HTR-8/SVneo (cell line): ENCODE measurements at regions not wholly inside any gene's neighbourhood (a gene's known extent, or its start where the extent isn't known, plus 50 kb on each side); places are given as distances from the start of the nearest gene placed in this dataset.

ENCODE experiments used
- DNase-seq: peaks from one replicate; pipeline ENCODE4 v3.0.0; 2011; ENCODE audit warnings: low spot score, mixed read lengths; ENCODE audit not compliant: insufficient read length
- FAIRE-seq: peaks from 2 replicates; lab custom pipeline; 2011; peaks lifted over from hg19 to GRCh38; lab: Jason Lieb, UNC

DNA sequence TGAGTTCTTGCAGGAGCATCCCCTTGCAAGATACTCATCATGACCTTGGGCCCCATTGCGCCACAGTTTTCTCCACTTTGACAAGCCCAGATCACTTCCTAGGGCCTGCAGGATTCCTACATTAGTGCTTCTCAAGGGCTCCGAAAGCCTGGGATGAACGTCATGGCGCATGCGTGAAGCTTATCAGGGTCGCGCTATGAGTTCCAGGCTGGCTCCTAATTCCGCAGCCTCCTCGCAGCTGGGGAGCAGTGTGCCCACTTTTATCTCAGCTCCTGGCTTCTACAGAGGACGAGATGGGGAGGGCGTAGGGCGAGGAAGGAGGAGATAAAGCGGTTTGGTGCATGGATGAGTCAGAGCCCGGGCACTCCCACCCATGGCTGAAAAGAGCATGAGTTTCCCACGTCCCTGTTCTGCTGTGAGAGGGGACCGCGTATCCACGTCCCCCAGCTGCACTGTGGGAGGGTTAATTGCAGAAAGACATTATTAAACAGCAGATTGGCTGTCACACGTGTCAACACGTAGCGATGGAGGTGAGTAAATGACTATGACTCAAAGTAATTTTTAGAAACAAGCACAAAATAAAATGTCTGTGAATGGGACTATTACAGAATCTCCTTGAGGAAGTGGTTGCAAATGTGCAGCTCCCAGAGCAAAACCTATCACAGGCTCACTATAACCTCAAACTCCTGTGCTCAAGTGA is 72.9 kb upstream of the DSP start:
- DNase-seq (peak; percentile 84), FAIRE-seq (no peak)

GRCh38 chr6:7469696-7470095 is 71.8 kb upstream of the DSP start:
- FAIRE-seq (no peak), DNase-seq (no peak)

DNA sequence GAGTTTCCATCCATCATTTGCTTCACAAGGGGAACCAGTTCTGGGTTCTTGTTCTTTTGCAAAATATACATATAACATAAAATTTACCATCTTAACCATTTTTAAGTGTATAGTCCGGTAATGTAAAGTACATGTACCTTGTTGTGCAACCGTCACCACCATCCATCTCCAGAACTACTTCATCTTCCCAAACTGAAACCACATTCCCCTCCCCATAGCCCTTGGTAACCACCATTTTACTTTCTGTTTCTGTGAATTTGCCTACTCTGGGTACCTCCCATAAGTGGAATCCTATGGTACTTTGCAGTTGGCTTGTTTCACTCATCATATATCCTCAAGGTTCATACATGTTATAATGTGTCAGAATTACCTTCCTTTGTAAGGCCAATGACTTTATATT is 70.3 kb upstream of the DSP start:
- FAIRE-seq = no peak
- DNase-seq = no peak

DNA sequence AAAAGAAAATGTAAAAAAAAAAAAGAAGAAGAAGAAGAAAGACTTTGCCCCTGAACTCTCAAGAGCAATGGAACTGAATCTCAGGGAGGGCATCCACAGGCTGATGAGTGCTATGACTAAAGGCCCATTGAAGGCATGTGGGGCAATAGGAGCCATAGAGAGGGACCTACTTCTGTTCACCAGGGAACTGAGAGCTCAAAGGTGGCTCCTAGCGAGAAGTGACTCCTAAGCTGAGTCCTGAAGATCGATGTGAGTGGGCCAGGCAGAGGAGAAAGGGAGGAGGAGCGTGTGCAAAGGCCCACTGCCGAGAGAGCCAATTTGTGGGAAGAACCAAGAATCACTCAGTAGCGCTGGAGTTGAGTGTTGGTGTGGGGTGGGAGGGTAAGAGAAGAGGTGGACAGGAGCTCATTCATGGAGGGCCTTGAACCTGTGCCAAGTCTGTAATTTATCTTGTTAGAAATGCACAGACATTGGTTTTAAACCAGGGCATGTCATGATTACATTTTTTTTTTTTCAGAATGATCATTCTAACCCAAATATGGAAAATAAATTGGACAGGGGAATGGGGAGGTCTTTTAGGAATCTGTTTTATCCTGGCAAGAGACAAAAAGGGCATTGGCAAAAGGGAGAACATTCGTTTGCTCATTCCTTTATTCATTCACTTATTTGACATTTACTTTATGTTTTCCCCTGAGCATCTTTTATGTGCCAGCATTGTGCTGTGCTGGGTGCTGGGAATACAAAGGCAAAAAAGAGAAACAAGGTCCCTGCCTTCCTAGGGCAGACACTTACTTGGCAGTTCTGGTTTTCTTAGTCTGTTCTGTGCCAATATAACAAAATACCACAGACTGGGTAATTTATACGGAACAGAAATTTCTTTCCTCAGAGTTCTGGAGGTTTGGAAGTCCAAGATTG is 67.4 kb upstream of the DSP start:
- no peak for FAIRE-seq

DNA sequence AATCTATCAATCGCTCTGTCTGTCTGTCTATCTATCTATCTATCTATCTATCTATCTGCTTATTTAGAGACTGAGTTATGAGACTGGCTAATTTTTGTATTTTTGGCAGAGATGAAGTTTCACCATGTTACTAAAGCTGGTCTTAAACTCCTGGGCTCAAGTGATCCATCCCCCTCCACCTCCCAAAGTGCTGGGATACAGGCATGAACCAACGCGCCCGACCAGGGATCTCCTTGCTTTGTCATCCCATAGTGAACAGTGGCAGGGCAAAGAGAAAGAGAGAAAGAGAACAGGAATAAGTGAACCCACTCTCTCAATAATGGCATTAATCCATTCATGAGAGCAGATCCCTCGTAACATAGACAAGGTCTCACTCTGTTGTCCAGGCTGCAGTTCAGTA is 66.4 kb upstream of the DSP start:
- FAIRE-seq (no peak), DNase-seq (no peak)

More for the DNA sequence above, 67.4 kb upstream of the DSP start:
- DNase-seq = no peak

- FAIRE-seq = no peak
- DNase-seq = peak; percentile 40
Measured at GRCh38 chr6:7479801-7480266, 61.6 kb upstream of the DSP start.

DNA sequence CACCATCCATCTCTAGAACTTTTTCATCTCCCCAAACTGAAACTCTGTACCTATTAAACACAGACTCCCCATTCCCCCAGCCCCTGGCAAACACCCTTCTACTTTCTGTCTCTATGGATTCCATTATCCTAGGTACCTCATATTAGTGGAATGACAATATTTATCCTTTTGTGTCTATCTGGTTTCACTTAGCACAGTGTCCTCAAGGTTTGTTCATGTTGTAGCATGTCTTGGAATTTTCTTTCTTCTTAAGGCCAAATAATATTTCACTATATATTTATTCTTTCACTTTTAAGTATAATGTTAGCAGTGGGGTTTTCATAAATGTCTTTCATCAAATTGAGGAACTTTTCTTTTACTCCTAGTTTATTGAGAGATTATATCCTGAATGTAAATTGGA is 56.8 kb upstream of the DSP start:
- DNase-seq (no peak), FAIRE-seq (no peak)

DNA sequence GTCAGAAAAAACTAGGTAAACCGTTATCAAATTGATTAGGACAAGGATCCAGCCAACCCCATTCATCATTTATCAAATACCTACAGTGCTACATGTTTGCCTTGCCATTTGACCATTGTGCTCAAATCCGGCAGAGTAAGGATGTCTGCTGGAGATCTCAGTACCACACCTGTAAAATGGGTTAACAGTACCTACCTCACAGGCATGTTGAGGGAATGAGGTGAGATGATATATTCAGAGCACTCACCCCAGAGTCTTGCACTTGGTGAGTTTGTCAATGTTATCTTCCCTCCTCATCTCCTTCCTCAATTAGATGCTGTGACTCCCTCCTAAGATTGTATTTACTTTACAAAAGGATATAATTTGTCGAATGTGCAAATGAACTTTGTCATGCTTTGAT is 54.5 kb upstream of the DSP start:
- DNase-seq (no peak), FAIRE-seq (no peak)

DNA sequence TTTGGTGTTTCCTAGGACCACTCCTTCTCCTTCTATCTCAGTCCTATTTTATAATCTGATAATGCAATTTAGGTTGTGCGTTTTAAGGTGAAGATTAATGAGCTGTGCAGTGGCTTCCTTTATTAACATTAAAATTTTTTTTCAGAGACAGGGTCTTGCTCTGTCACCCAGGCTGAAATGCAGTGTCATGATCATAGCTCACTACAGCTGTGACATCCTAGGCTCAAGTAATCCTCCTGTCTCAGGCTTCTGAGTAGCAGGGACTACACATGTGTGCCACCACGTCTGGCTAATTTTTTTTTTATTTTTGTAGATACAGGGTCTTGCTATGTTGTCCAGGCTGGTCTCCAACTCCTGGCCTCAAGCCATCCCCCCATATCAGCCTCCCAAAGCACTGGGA is 53.0 kb upstream of the DSP start:
- no peak for DNase-seq
- FAIRE-seq = no peak

DNA sequence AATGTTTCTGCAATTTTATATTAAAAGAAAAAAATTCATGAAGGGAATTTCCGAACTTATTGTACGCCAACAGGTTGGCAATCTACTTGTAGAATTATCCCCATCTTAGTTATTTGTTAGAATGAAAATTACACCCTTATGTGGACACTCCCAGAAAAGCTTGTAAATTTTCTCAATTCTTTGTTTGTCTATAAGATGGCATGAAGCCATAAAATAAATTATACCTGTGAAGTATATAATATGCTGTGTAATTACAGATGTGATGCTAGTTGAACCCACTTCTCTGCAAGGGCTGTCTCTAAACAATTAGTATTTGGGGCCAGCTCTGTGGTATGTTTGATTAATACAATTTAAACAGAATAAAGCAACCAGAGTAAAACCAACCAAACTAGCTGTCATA is 52.1 kb upstream of the DSP start:
- no peak for DNase-seq
- FAIRE-seq = no peak
